Spleen (tissue), 7 donors: ENCODE measurements at regions not wholly inside any gene's neighbourhood (a gene's known extent, or its start where the extent isn't known, plus 50 kb on each side); places are given as distances from the start of the nearest gene placed in this dataset.

Source experiments
- POLR2AphosphoS5 ChIP-seq, 3 donors: sonication (generic); formaldehyde crosslinking; IDR thresholded peaks; one replicate each; pipeline ENCODE4 v1.5.1; 2017; ENCODE audit warnings: antibody characterized with exemption in 3 of 3
- TF ChIP-seq, protein P1 (sequence below), 11 experiments: fragments of 200-600 bp in 7 of 11; fragments of 450-650 bp in 4 of 11; sonication (generic) in 4 of 11; IDR thresholded peaks in 8 of 11; conservative IDR thresholded peaks in 3 of 11; 1 replicate in 7 of 11; 2 replicates in 4 of 11; pipeline versions ENCODE4 v1.4.0 to v1.8.0; 2016 to 2021; ENCODE audit warnings: antibody characterized with exemption in 11 of 11, inconsistent platforms in 4 of 11, mild to moderate bottlenecking in 1 of 11
- donor health status: DM: no; HTN: no; CAD: no; lungs with moderate emphysema.
- donor health status: DM: no; HTN: no; CAD: no.
- donor health status: DM: no; HTN: no; CAD: no.

DNA sequence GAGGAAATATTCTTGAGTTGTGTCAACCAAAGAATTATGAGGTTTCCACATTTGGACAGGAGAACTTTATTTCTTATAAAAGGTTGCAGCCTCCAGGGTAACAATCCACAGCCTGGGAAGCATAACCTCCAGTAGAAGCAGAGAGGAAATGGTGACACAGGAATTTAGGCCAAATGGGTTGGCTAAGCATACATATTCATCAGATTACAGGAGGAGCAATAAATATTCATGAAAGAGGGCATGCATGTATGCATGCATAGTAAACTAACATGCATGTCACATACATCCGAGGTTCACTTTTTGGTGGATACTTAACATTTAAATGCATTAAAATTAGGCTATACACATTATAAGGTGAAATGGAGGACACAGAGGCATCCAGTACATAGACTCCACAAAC lies 55.7 kb upstream of the NT5E start:
- TF ChIP-seq, protein P1, sequence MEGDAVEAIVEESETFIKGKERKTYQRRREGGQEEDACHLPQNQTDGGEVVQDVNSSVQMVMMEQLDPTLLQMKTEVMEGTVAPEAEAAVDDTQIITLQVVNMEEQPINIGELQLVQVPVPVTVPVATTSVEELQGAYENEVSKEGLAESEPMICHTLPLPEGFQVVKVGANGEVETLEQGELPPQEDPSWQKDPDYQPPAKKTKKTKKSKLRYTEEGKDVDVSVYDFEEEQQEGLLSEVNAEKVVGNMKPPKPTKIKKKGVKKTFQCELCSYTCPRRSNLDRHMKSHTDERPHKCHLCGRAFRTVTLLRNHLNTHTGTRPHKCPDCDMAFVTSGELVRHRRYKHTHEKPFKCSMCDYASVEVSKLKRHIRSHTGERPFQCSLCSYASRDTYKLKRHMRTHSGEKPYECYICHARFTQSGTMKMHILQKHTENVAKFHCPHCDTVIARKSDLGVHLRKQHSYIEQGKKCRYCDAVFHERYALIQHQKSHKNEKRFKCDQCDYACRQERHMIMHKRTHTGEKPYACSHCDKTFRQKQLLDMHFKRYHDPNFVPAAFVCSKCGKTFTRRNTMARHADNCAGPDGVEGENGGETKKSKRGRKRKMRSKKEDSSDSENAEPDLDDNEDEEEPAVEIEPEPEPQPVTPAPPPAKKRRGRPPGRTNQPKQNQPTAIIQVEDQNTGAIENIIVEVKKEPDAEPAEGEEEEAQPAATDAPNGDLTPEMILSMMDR (IDR thresholded peaks at IDR 0.05 in 8 of 11, conservative IDR thresholded peaks at IDR 0.05 in 3 of 11) = no peak
- TF ChIP-seq POLR2AphosphoS5 (IDR thresholded peaks at IDR 0.05) = no peak
